HCT116 (cell line): ENCODE measurements at regions not wholly inside any gene's neighbourhood (a gene's known extent, or its start where the extent isn't known, plus 50 kb on each side); places are given as distances from the start of the nearest gene placed in this dataset.

Source experiments
- EGR1 ChIP-seq: IDR thresholded peaks from 2 replicates; pipeline ENCODE4 v1.6.1; 2012; ENCODE audit warnings: low read depth
- EZH2 ChIP-seq: fragments of 200-600 bp; sonication (generic); IDR thresholded peaks from 2 replicates; pipeline ENCODE4 v1.6.1; 2017; ENCODE audit warnings: antibody characterized with exemption, mixed run types
- EZH2phosphoT487 ChIP-seq: fragments of 200-600 bp; IDR thresholded peaks from 2 replicates; pipeline ENCODE4 v1.6.1; 2018; ENCODE audit warnings: antibody characterized with exemption, borderline replicate concordance
- FOSL1 ChIP-seq: IDR thresholded peaks from 2 replicates; pipeline ENCODE4 v1.6.1; 2012; ENCODE audit warnings: low read depth
- POLR2A ChIP-seq: IDR thresholded peaks from 2 replicates; pipeline ENCODE4 v1.7.0; 2011; ENCODE audit warnings: borderline replicate concordance; ENCODE audit not compliant: insufficient read depth, insufficient read length; ENCODE audit errors: extremely low read depth
- POLR2AphosphoS5 ChIP-seq: IDR thresholded peaks from 2 replicates; pipeline ENCODE4 v1.6.1; 2011; ENCODE audit warnings: mild to moderate bottlenecking, low read depth, low read length, moderate library complexity
- RAD21 ChIP-seq: IDR thresholded peaks from 2 replicates; pipeline ENCODE4 v1.6.1; 2012; ENCODE audit warnings: low read depth, mild to moderate bottlenecking
- YY1 ChIP-seq: IDR thresholded peaks from 2 replicates; pipeline ENCODE4 v1.6.1; 2011; ENCODE audit warnings: low read length, low read depth, moderate library complexity, mild to moderate bottlenecking; ENCODE audit not compliant: insufficient replicate concordance; ENCODE audit errors: extremely low read depth
- ZNF274 ChIP-seq: fragments of 200-500 bp; sonication (Bioruptor generic); IDR thresholded peaks from 2 replicates; pipeline ENCODE4 v1.6.1; 2014; ENCODE audit warnings: mild to moderate bottlenecking, low read depth, low read length, inconsistent platforms
- TF ChIP-seq, protein P1 (sequence below), 3 experiments: fragments of 200-600 bp in 1 of 3; sonication (generic) in 1 of 3; IDR thresholded peaks in 2 of 3; conservative IDR thresholded peaks in 1 of 3; 2 replicates each; pipeline ENCODE4 v1.5.1; 2012 to 2017; ENCODE audit warnings: low read depth in 2 of 3, low read length in 2 of 3, antibody characterized with exemption in 1 of 3, borderline replicate concordance in 1 of 3, control low read depth in 1 of 3, mild to moderate bottlenecking in 1 of 3, mixed read lengths in 1 of 3, mixed run types in 1 of 3, moderate library complexity in 1 of 3; ENCODE audit not compliant: insufficient read depth in 1 of 3
- TF ChIP-seq, protein P2 (sequence below): IDR thresholded peaks from 2 replicates; pipeline ENCODE4 v1.6.1; 2012
- TF ChIP-seq, protein P3 (sequence below): IDR thresholded peaks from 2 replicates; pipeline ENCODE4 v1.6.1; 2011; ENCODE audit warnings: mild to moderate bottlenecking, low read length, moderate library complexity; ENCODE audit not compliant: insufficient replicate concordance; ENCODE audit errors: extremely low read depth
- TF ChIP-seq, protein P4 (sequence below): IDR thresholded peaks from 2 replicates; pipeline ENCODE4 v1.6.1; 2012; ENCODE audit warnings: low read depth

DNA sequence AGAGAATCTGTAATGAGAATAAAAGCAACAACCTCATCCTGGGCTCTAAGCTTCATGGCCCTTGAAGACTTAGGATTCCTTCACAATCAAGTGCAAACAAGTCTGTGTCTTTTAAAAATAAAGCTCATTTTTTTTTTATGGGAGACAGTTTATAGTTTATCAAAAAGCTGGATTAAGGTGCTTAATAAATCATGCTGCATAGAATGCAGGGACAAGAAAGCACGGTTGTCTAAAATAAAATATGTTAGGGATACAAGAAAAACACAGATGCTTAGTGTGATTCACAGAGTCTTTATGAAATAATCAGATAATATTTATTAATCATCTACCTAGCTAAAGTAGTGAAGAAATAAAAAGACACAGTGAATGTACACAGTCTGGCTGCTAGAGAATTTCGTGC lies 2045.9 kb upstream of the WWC1 start:
- TF ChIP-seq, protein P1, sequence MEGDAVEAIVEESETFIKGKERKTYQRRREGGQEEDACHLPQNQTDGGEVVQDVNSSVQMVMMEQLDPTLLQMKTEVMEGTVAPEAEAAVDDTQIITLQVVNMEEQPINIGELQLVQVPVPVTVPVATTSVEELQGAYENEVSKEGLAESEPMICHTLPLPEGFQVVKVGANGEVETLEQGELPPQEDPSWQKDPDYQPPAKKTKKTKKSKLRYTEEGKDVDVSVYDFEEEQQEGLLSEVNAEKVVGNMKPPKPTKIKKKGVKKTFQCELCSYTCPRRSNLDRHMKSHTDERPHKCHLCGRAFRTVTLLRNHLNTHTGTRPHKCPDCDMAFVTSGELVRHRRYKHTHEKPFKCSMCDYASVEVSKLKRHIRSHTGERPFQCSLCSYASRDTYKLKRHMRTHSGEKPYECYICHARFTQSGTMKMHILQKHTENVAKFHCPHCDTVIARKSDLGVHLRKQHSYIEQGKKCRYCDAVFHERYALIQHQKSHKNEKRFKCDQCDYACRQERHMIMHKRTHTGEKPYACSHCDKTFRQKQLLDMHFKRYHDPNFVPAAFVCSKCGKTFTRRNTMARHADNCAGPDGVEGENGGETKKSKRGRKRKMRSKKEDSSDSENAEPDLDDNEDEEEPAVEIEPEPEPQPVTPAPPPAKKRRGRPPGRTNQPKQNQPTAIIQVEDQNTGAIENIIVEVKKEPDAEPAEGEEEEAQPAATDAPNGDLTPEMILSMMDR (IDR thresholded peaks at IDR 0.05 in 2 of 3, conservative IDR thresholded peaks at IDR 0.05 in 1 of 3; ENCODE audit: borderline replicate concordance in 1 of 3, insufficient read depth in 1 of 3, low read depth in 2 of 3, low read length in 2 of 3): no peak
- no peak for TF ChIP-seq YY1
- TF ChIP-seq, protein P2, sequence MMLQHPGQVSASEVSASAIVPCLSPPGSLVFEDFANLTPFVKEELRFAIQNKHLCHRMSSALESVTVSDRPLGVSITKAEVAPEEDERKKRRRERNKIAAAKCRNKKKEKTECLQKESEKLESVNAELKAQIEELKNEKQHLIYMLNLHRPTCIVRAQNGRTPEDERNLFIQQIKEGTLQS: no peak
- TF ChIP-seq POLR2A: no peak
- no peak for TF ChIP-seq EZH2
- TF ChIP-seq POLR2AphosphoS5: no peak
- TF ChIP-seq, protein P3, sequence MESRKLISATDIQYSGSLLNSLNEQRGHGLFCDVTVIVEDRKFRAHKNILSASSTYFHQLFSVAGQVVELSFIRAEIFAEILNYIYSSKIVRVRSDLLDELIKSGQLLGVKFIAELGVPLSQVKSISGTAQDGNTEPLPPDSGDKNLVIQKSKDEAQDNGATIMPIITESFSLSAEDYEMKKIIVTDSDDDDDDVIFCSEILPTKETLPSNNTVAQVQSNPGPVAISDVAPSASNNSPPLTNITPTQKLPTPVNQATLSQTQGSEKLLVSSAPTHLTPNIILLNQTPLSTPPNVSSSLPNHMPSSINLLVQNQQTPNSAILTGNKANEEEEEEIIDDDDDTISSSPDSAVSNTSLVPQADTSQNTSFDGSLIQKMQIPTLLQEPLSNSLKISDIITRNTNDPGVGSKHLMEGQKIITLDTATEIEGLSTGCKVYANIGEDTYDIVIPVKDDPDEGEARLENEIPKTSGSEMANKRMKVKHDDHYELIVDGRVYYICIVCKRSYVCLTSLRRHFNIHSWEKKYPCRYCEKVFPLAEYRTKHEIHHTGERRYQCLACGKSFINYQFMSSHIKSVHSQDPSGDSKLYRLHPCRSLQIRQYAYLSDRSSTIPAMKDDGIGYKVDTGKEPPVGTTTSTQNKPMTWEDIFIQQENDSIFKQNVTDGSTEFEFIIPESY: no peak
- TF ChIP-seq FOSL1: no peak
- no peak for TF ChIP-seq RAD21
- TF ChIP-seq, protein P4, sequence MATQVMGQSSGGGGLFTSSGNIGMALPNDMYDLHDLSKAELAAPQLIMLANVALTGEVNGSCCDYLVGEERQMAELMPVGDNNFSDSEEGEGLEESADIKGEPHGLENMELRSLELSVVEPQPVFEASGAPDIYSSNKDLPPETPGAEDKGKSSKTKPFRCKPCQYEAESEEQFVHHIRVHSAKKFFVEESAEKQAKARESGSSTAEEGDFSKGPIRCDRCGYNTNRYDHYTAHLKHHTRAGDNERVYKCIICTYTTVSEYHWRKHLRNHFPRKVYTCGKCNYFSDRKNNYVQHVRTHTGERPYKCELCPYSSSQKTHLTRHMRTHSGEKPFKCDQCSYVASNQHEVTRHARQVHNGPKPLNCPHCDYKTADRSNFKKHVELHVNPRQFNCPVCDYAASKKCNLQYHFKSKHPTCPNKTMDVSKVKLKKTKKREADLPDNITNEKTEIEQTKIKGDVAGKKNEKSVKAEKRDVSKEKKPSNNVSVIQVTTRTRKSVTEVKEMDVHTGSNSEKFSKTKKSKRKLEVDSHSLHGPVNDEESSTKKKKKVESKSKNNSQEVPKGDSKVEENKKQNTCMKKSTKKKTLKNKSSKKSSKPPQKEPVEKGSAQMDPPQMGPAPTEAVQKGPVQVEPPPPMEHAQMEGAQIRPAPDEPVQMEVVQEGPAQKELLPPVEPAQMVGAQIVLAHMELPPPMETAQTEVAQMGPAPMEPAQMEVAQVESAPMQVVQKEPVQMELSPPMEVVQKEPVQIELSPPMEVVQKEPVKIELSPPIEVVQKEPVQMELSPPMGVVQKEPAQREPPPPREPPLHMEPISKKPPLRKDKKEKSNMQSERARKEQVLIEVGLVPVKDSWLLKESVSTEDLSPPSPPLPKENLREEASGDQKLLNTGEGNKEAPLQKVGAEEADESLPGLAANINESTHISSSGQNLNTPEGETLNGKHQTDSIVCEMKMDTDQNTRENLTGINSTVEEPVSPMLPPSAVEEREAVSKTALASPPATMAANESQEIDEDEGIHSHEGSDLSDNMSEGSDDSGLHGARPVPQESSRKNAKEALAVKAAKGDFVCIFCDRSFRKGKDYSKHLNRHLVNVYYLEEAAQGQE: no peak
- no peak for TF ChIP-seq EGR1
- no peak for TF ChIP-seq EZH2phosphoT487
- no peak for TF ChIP-seq ZNF274
